ENCODE measurements at regions not wholly inside any gene's neighbourhood (a gene's known extent, or its start where the extent isn't known, plus 50 kb on each side); places are given as distances from the start of the nearest gene placed in this dataset.
"Not testable (repeated sequence)": the region's sequence is repeated elsewhere in the genome, so short reads cannot be mapped to it uniquely, and the experiment has no call there.

- Histone ChIP-seq H3K4me1 (ENCODE audit: low read depth, poor library complexity, severe bottlenecking) (no peaks in the 10 kb centered on the region), H3K27me3 (ENCODE audit: insufficient read depth, low read depth) (no peaks in the 10 kb centered on the region; the same call in 1 of the 2 replicates), H3K36me3 (ENCODE audit: insufficient read depth) (no peaks in the 10 kb centered on the region), H2AFZ (ENCODE audit: low read depth) (no peak overlapping the region), H3K4me3 (IDR thresholded peaks at IDR 0.05; ENCODE audit: insufficient read depth, low read depth, low read length) (no peak overlapping the region), H3K79me2 (ENCODE audit: insufficient read depth, low read depth) (no peaks in the 10 kb centered on the region), H3K4me2 (no peak overlapping the region), H4K20me1 (ENCODE audit: insufficient read depth) (no peaks in the 10 kb centered on the region), H3K27ac (no peak overlapping the region), H3K9ac (no peak overlapping the region)
- no peak for TF ChIP-seq CTCF (conservative IDR thresholded peaks at IDR 0.05; ENCODE audit: low read depth, low read length)
Observed at GRCh38 chr19:30066781-30067759, 125.0 kb downstream of the URI1 start.

GRCh38 chr19:30067956-30068506, 126.0 kb downstream of the URI1 start:
- not testable (repeated sequence) for H3K4me2 ChIP-seq; H3K4me3 ChIP-seq (IDR thresholded peaks at IDR 0.05; ENCODE audit: insufficient read depth, low read depth, low read length); H2AFZ ChIP-seq (ENCODE audit: low read depth); H3K79me2 ChIP-seq (ENCODE audit: insufficient read depth, low read depth); H3K27me3 ChIP-seq (ENCODE audit: insufficient read depth, low read depth); H3K27ac ChIP-seq; H3K9ac ChIP-seq; H3K36me3 ChIP-seq (ENCODE audit: insufficient read depth); H4K20me1 ChIP-seq (ENCODE audit: insufficient read depth); H3K4me1 ChIP-seq (ENCODE audit: low read depth, poor library complexity, severe bottlenecking)

GRCh38 chr19:30068528-30069395, 126.7 kb downstream of the URI1 start:
- H3K79me2 ChIP-seq (ENCODE audit: insufficient read depth, low read depth): no peaks in the 10 kb centered on the region
- no peak for TF ChIP-seq CTCF (conservative IDR thresholded peaks at IDR 0.05; ENCODE audit: low read depth, low read length)
- H3K27ac ChIP-seq: no peak overlapping the region
- H3K4me1 ChIP-seq (ENCODE audit: low read depth, poor library complexity, severe bottlenecking): no peaks in the 10 kb centered on the region
- H4K20me1 ChIP-seq (ENCODE audit: insufficient read depth): no peaks in the 10 kb centered on the region
- no peaks in the 10 kb centered on the region; the same call in 1 of the 2 replicates for H3K27me3 ChIP-seq (ENCODE audit: insufficient read depth, low read depth)
- H3K4me3 ChIP-seq (IDR thresholded peaks at IDR 0.05; ENCODE audit: insufficient read depth, low read depth, low read length): no peak overlapping the region
- H3K9ac ChIP-seq: no peak overlapping the region
- no peak overlapping the region for H3K4me2 ChIP-seq
- no peaks in the 10 kb centered on the region for H3K36me3 ChIP-seq (ENCODE audit: insufficient read depth)
- H2AFZ ChIP-seq (ENCODE audit: low read depth): no peak overlapping the region

GRCh38 chr19:30069535-30070197, 127.6 kb downstream of the URI1 start:
- H3K36me3 ChIP-seq (ENCODE audit: insufficient read depth): no peaks in the 10 kb centered on the region
- H3K9ac ChIP-seq: no peak overlapping the region
- TF ChIP-seq CTCF (conservative IDR thresholded peaks at IDR 0.05; ENCODE audit: low read depth, low read length): no peak
- no peaks in the 10 kb centered on the region for H4K20me1 ChIP-seq (ENCODE audit: insufficient read depth)
- no peaks in the 10 kb centered on the region for H3K79me2 ChIP-seq (ENCODE audit: insufficient read depth, low read depth)
- H3K4me3 ChIP-seq (IDR thresholded peaks at IDR 0.05; ENCODE audit: insufficient read depth, low read depth, low read length): no peak overlapping the region
- H3K27me3 ChIP-seq (ENCODE audit: insufficient read depth, low read depth): no peaks in the 10 kb centered on the region; the same call in 1 of the 2 replicates
- H3K4me2 ChIP-seq: no peak overlapping the region
- H2AFZ ChIP-seq (ENCODE audit: low read depth): no peak overlapping the region
- H3K4me1 ChIP-seq (ENCODE audit: low read depth, poor library complexity, severe bottlenecking): no peaks in the 10 kb centered on the region
- no peak overlapping the region for H3K27ac ChIP-seq
